GM12801 (cell line): ENCODE measurements at regions not wholly inside any gene's neighbourhood (a gene's known extent, or its start where the extent isn't known, plus 50 kb on each side); places are given as distances from the start of the nearest gene placed in this dataset.

Experiments used
- CTCF ChIP-seq: IDR thresholded peaks from one replicate; pipeline ENCODE4 v1.5.1; 2011; ENCODE audit warnings: control low read depth; ENCODE audit not compliant: insufficient read length; ENCODE audit errors: extremely low read depth

GRCh38 chr12:38222011-38222410 is 94.6 kb upstream of the ALG10B start:
- TF ChIP-seq CTCF, result no peak

- TF ChIP-seq CTCF, result no peak
Measured at GRCh38 chr12:38253778-38254177, 62.8 kb upstream of the ALG10B start.

GRCh38 chr12:38258411-38258810 is 58.2 kb upstream of the ALG10B start:
- TF ChIP-seq CTCF, result no peak
